OCI-LY3 (cell line): ENCODE measurements at regions not wholly inside any gene's neighbourhood (a gene's known extent, or its start where the extent isn't known, plus 50 kb on each side); places are given as distances from the start of the nearest gene placed in this dataset.

ENCODE experiments used
- EZH2phosphoT487 ChIP-seq: fragments of 200-600 bp; shearing (Covaris generic); IDR thresholded peaks from 2 replicates; pipeline ENCODE4 v1.6.1; 2018; ENCODE audit warnings: antibody characterized with exemption, mixed run types, low read depth
- TF ChIP-seq, protein P1 (sequence below): fragments of 200-600, 300-600 bp; sonication (generic); IDR thresholded peaks from 2 replicates; pipeline ENCODE4 v1.5.1; 2014; ENCODE audit warnings: antibody characterized with exemption, low read length, low read depth

DNA sequence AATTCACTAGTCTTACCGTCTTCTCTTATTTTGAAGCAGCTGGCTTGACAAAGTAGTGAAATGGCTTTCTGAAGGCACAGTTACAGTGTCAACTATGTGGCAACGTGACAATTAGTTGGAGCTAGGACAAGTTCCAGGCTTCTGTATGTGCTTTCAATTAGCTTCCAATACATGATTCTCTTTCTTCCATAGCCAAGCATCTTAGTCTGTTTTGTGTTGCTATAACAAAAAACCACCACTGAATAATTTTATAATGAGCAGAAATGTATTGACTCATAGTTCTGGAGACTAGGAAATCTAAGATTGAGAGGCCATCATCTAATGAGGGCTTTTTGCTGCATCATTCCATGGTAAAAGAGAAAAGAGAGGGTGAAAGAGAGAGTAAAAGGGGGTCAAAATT is 365.1 kb upstream of the PLSCR5 start:
- TF ChIP-seq, protein P1, sequence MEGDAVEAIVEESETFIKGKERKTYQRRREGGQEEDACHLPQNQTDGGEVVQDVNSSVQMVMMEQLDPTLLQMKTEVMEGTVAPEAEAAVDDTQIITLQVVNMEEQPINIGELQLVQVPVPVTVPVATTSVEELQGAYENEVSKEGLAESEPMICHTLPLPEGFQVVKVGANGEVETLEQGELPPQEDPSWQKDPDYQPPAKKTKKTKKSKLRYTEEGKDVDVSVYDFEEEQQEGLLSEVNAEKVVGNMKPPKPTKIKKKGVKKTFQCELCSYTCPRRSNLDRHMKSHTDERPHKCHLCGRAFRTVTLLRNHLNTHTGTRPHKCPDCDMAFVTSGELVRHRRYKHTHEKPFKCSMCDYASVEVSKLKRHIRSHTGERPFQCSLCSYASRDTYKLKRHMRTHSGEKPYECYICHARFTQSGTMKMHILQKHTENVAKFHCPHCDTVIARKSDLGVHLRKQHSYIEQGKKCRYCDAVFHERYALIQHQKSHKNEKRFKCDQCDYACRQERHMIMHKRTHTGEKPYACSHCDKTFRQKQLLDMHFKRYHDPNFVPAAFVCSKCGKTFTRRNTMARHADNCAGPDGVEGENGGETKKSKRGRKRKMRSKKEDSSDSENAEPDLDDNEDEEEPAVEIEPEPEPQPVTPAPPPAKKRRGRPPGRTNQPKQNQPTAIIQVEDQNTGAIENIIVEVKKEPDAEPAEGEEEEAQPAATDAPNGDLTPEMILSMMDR = no peak
- TF ChIP-seq EZH2phosphoT487 = no peak
